ENCODE measurements at regions not wholly inside any gene's neighbourhood (a gene's known extent, or its start where the extent isn't known, plus 50 kb on each side); places are given as distances from the start of the nearest gene placed in this dataset.

GRCh38 chr20:21573259-21573658, 59.4 kb upstream of the NKX2-2 start:
- TF ChIP-seq CTCF (IDR thresholded peaks at IDR 0.05 in 2 of 3, conservative IDR thresholded peaks at IDR 0.05 in 1 of 3; ENCODE audit: borderline replicate concordance in 1 of 3, insufficient read depth in 1 of 3, low read depth in 2 of 3, low read length in 2 of 3) (no peak), REST (IDR thresholded peaks at IDR 0.05; ENCODE audit: low read depth) (no peak), CEBPB (IDR thresholded peaks at IDR 0.05; ENCODE audit: low read depth) (no peak), MAX (IDR thresholded peaks at IDR 0.05) (no peak), POLR2A (IDR thresholded peaks at IDR 0.05; ENCODE audit: borderline replicate concordance, extremely low read depth, insufficient read depth, insufficient read length) (no peak), ZBTB33 (IDR thresholded peaks at IDR 0.05; ENCODE audit: extremely low read depth, insufficient replicate concordance, low read length) (no peak), EZH2 (IDR thresholded peaks at IDR 0.05) (no peak), EZH2phosphoT487 (IDR thresholded peaks at IDR 0.05; ENCODE audit: borderline replicate concordance) (no peak), RAD21 (IDR thresholded peaks at IDR 0.05; ENCODE audit: low read depth) (no peak)
